SH-SY5Y (cell line): ENCODE measurements at regions not wholly inside any gene's neighbourhood (a gene's known extent, or its start where the extent isn't known, plus 50 kb on each side); places are given as distances from the start of the nearest gene placed in this dataset.

Experiments
- GATA2 ChIP-seq: IDR thresholded peaks from 2 replicates; pipeline ENCODE4 v1.6.1; 2011; ENCODE audit warnings: mild to moderate bottlenecking, low read depth, low read length
- GATA3 ChIP-seq: IDR thresholded peaks from 2 replicates; pipeline ENCODE4 v1.6.1; 2011; ENCODE audit warnings: low read depth, mild to moderate bottlenecking, low read length, moderate library complexity

DNA sequence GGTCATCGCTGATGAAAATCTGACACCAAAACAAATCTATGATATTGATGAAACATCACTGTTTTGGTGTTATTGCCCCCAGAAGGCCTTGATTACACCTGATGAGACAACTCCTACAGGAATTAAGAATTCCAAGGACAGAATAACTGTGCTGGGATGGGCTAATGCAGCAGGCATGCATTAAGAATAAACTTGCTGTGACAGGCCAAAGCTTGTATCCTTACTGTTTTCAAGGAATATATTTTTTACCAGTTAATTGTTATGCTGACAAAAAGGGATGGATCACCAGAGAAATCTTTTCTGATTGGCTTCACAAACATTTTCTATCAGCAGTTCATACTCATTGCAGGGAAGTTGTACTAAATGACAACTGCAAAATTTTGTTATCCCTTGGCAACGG is 278.2 kb downstream of the IKZF2 start:
- TF ChIP-seq GATA3: no peak
- TF ChIP-seq GATA2: no peak
